Esophagus muscularis mucosa (tissue), 4 donors: ENCODE measurements at regions not wholly inside any gene's neighbourhood (a gene's known extent, or its start where the extent isn't known, plus 50 kb on each side); places are given as distances from the start of the nearest gene placed in this dataset.

Experiments used
- DNase-seq: peaks from one replicate; pipeline ENCODE4 v3.0.0-alpha.2; 2017; ENCODE audit errors: extremely low spot score
- H3K27ac ChIP-seq, 4 donors: fragments of 200-600 bp; sonication (generic); replicated peaks in 1 of 4; 1 replicate in 3 of 4; 2 replicates in 1 of 4; pipeline ENCODE4 v1.5.1; 2016 to 2019; ENCODE audit warnings: mild to moderate bottlenecking in 1 of 4
- H3K27me3 ChIP-seq, 4 donors: fragments of 200-600 bp; sonication (generic); one replicate each; pipeline versions ENCODE4 v1.5.1 to v1.6.0; 2016 to 2019
- H3K36me3 ChIP-seq, 4 donors: fragments of 200-600 bp; sonication (generic); one replicate each; pipeline ENCODE4 v1.5.1; 2016 to 2019
- H3K4me1 ChIP-seq, 4 donors: fragments of 200-600 bp; sonication (generic); one replicate each; pipeline ENCODE4 v1.5.1; 2016 to 2019
- H3K4me3 ChIP-seq, 4 donors: fragments of 200-600 bp; sonication (generic); 1 replicate in 2 of 4; 2 replicates in 2 of 4; pipeline ENCODE4 v1.5.1; 2016 to 2019; ENCODE audit warnings: mild to moderate bottlenecking in 4 of 4, moderate library complexity in 1 of 4
- H3K9me3 ChIP-seq, 4 donors: fragments of 200-600 bp; sonication (generic); 1 replicate in 3 of 4; 2 replicates in 1 of 4; pipeline ENCODE4 v1.5.1; 2016 to 2019
- CTCF ChIP-seq, 3 experiments: fragments of 200-600 bp in 2 of 3; fragments of 450-650 bp in 1 of 3; sonication (generic) in 2 of 3; IDR thresholded peaks; one replicate each; pipeline ENCODE4 v1.5.1; 2017 to 2019; ENCODE audit warnings: antibody characterized with exemption in 3 of 3, mild to moderate bottlenecking in 2 of 3, moderate library complexity in 1 of 3
- EP300 ChIP-seq: sonication (generic); formaldehyde crosslinking; IDR thresholded peaks from one replicate; pipeline ENCODE4 v1.6.1; 2017; ENCODE audit warnings: antibody characterized with exemption
- POLR2A ChIP-seq: fragments of 450-650 bp; IDR thresholded peaks from one replicate; pipeline ENCODE4 v1.6.1; 2017; ENCODE audit warnings: antibody characterized with exemption, moderate library complexity, mild to moderate bottlenecking, low read depth
- POLR2AphosphoS5 ChIP-seq, 2 donors: sonication (generic); formaldehyde crosslinking; IDR thresholded peaks; one replicate each; pipeline ENCODE4 v1.6.1; 2017; ENCODE audit warnings: antibody characterized with exemption in 2 of 2
- WGBS: methylation state at CpG from one replicate; pipeline ENCODE4 v1.1.5; 2018; 5-methylcytosine and 5-hydroxymethylcytosine counted together
- intact Hi-C: fragments of 100-400 bp; cut with DNase I; formaldehyde crosslinking; loops from one replicate; pipeline ENCODE4 v1.15.1; 2023

GRCh38 chr2:16155766-16156165 is 215.4 kb downstream of the MYCN start:
- no peaks in the 10 kb centered on the region for H3K4me1 ChIP-seq
- H3K36me3 ChIP-seq, result no peaks in the 10 kb centered on the region
- intact Hi-C loops, result no loop called here
- 26% methylated on average over 6 of the region's 6 CpGs for WGBS
- DNase-seq, result peak; percentile 86
- no peaks in the 10 kb centered on the region for H3K27me3 ChIP-seq
- H3K27ac ChIP-seq, result no peak overlapping the region
- TF ChIP-seq POLR2A (no peak), CTCF (IDR thresholded peaks at IDR 0.05) (no peak), EP300 (no peak), POLR2AphosphoS5 (IDR thresholded peaks at IDR 0.05) (no peak)
- H3K4me3 ChIP-seq, result no peak overlapping the region
- no peaks in the 10 kb centered on the region for H3K9me3 ChIP-seq

- Histone ChIP-seq H3K36me3 (no peaks in the 10 kb centered on the region), H3K4me1 (no peaks in the 10 kb centered on the region), H3K4me3 (no peak overlapping the region), H3K9me3 (no peaks in the 10 kb centered on the region), H3K27ac (no peak overlapping the region), H3K27me3 (no peaks in the 10 kb centered on the region)
- intact Hi-C loops, result no loop called here
- WGBS, result 53% methylated on average over 5 of the region's 5 CpGs
- TF ChIP-seq POLR2AphosphoS5 (IDR thresholded peaks at IDR 0.05) (no peak), CTCF (IDR thresholded peaks at IDR 0.05) (no peak), EP300 (no peak), POLR2A (no peak)
- DNase-seq, result no peak
Observed at GRCh38 chr2:16155366-16155765, 215.0 kb downstream of the MYCN start.

GRCh38 chr2:16154501-16155280 is 214.3 kb downstream of the MYCN start:
- no peak overlapping the region for H3K4me3 ChIP-seq
- no peaks in the 10 kb centered on the region for H3K27me3 ChIP-seq
- intact Hi-C loops, result no loop called here
- H3K36me3 ChIP-seq, result no peaks in the 10 kb centered on the region
- no peak for TF ChIP-seq EP300
- no peak for TF ChIP-seq POLR2AphosphoS5 (IDR thresholded peaks at IDR 0.05)
- TF ChIP-seq POLR2A, result no peak
- TF ChIP-seq CTCF (IDR thresholded peaks at IDR 0.05), result no peak
- H3K27ac ChIP-seq, result no peak overlapping the region
- DNase-seq, result peak; percentile 31
- no peaks in the 10 kb centered on the region for H3K4me1 ChIP-seq
- WGBS, result 93% methylated on average over 4 of the region's 4 CpGs
- no peaks in the 10 kb centered on the region for H3K9me3 ChIP-seq

- DNase-seq, result no peak
- TF ChIP-seq EP300 (no peak), POLR2AphosphoS5 (IDR thresholded peaks at IDR 0.05) (no peak), CTCF (IDR thresholded peaks at IDR 0.05) (no peak), POLR2A (no peak)
- Histone ChIP-seq H3K27ac (no peak overlapping the region), H3K4me1 (no peaks in the 10 kb centered on the region), H3K4me3 (no peak overlapping the region), H3K36me3 (no peaks in the 10 kb centered on the region), H3K9me3 (no peaks in the 10 kb centered on the region), H3K27me3 (no peaks in the 10 kb centered on the region)
- 77% methylated on average over 4 of the region's 4 CpGs for WGBS
- intact Hi-C loops, result no loop called here
Observed at GRCh38 chr2:16154061-16154460, 213.7 kb downstream of the MYCN start.

GRCh38 chr2:16153754-16154035 is 213.3 kb downstream of the MYCN start:
- DNase-seq, result peak; percentile 70
- intact Hi-C loops, result no loop called here
- no peaks in the 10 kb centered on the region for H3K36me3 ChIP-seq
- H3K9me3 ChIP-seq, result no peaks in the 10 kb centered on the region
- H3K27me3 ChIP-seq, result no peaks in the 10 kb centered on the region
- TF ChIP-seq CTCF (IDR thresholded peaks at IDR 0.05), result no peak
- no peak for TF ChIP-seq POLR2AphosphoS5 (IDR thresholded peaks at IDR 0.05)
- no peak for TF ChIP-seq EP300
- no peak for TF ChIP-seq POLR2A
- H3K4me1 ChIP-seq, result no peaks in the 10 kb centered on the region
- H3K27ac ChIP-seq, result no peak overlapping the region
- no peak overlapping the region for H3K4me3 ChIP-seq
